Neural progenitor cell (in vitro differentiated cells): ENCODE measurements at regions not wholly inside any gene's neighbourhood (a gene's known extent, or its start where the extent isn't known, plus 50 kb on each side); places are given as distances from the start of the nearest gene placed in this dataset.

Source experiments
- DNase-seq: peaks from one replicate; pipeline ENCODE4 v3.0.0-alpha.2; 2016; ENCODE audit warnings: low spot score
- H2AFZ ChIP-seq: fragments of 200-600 bp; sonication (generic); replicated peaks from 2 replicates; pipeline ENCODE4 v1.6.1; 2016; ENCODE audit warnings: antibody characterized with exemption
- H3F3A ChIP-seq: fragments of 200-600 bp; sonication (generic); 2 replicates; pipeline ENCODE4 v1.6.1; 2016; ENCODE audit warnings: antibody characterized with exemption, low read depth
- H3K27ac ChIP-seq: fragments of 200-600 bp; sonication (generic); 2 replicates; pipeline ENCODE4 v1.5.1; 2016; ENCODE audit warnings: mild to moderate bottlenecking
- H3K27me3 ChIP-seq: fragments of 200-600 bp; sonication (generic); 2 replicates; pipeline ENCODE4 v1.6.1; 2016; ENCODE audit warnings: mild to moderate bottlenecking, moderate library complexity
- H3K36me3 ChIP-seq: fragments of 200-600 bp; sonication (generic); 2 replicates; pipeline ENCODE4 v1.5.1; 2016
- H3K4me1 ChIP-seq: fragments of 200-600 bp; sonication (generic); 2 replicates; pipeline ENCODE4 v1.6.1; 2016; ENCODE audit warnings: mixed run types
- H3K4me2 ChIP-seq: fragments of 200-600 bp; sonication (generic); 2 replicates; pipeline ENCODE4 v1.6.1; 2016
- H3K4me3 ChIP-seq: fragments of 200-600 bp; sonication (generic); 2 replicates; pipeline ENCODE4 v1.5.1; 2016
- H3K79me2 ChIP-seq: fragments of 200-600 bp; sonication (generic); 2 replicates; pipeline ENCODE4 v1.6.1; 2016; ENCODE audit warnings: low read depth
- H3K9ac ChIP-seq: fragments of 200-600 bp; sonication (generic); 2 replicates; pipeline ENCODE4 v1.6.1; 2016
- H3K9me3 ChIP-seq: fragments of 200-600 bp; sonication (generic); 2 replicates; pipeline ENCODE4 v1.5.1; 2016; ENCODE audit warnings: low read depth
- H4K20me1 ChIP-seq: fragments of 200-600 bp; sonication (generic); 2 replicates; pipeline ENCODE4 v1.6.1; 2016; ENCODE audit warnings: low read depth
- H3K27ac Mint-ChIP-seq: 3 replicates; pipeline ENCODE4 v1.8.0; 2021; ENCODE audit warnings: mixed read lengths
- H3K27me3 Mint-ChIP-seq: 2 replicates; pipeline ENCODE4 v1.8.0; 2022; ENCODE audit warnings: low read depth, mild to moderate bottlenecking, inconsistent platforms, moderate library complexity, mixed read lengths; ENCODE audit not compliant: insufficient read depth
- H3K36me3 Mint-ChIP-seq: 3 replicates; pipeline ENCODE4 v1.8.0; 2021; ENCODE audit warnings: mixed read lengths
- H3K4me1 Mint-ChIP-seq: 3 replicates; pipeline ENCODE4 v1.8.0; 2021; ENCODE audit warnings: mixed read lengths
- H3K4me3 Mint-ChIP-seq: 3 replicates; pipeline ENCODE4 v1.8.0; 2021; ENCODE audit warnings: mild to moderate bottlenecking, moderate library complexity, mixed read lengths
- H3K9me3 Mint-ChIP-seq: 3 replicates; pipeline ENCODE4 v1.8.0; 2020; ENCODE audit warnings: mixed read lengths
- CTCF ChIP-seq: fragments of 200-600 bp; sonication (generic); IDR thresholded peaks from 2 replicates; pipeline ENCODE4 v1.5.1; 2017; ENCODE audit warnings: antibody characterized with exemption, mild to moderate bottlenecking
- EZH2 ChIP-seq: fragments of 200-600 bp; sonication (generic); IDR thresholded peaks from 2 replicates; pipeline ENCODE4 v1.6.1; 2017; ENCODE audit warnings: antibody characterized with exemption, mild to moderate bottlenecking, moderate library complexity
- EZH2phosphoT487 ChIP-seq: fragments of 200-600 bp; sonication (generic); IDR thresholded peaks from 2 replicates; pipeline ENCODE4 v1.6.1; 2017; ENCODE audit warnings: antibody characterized with exemption

DNA sequence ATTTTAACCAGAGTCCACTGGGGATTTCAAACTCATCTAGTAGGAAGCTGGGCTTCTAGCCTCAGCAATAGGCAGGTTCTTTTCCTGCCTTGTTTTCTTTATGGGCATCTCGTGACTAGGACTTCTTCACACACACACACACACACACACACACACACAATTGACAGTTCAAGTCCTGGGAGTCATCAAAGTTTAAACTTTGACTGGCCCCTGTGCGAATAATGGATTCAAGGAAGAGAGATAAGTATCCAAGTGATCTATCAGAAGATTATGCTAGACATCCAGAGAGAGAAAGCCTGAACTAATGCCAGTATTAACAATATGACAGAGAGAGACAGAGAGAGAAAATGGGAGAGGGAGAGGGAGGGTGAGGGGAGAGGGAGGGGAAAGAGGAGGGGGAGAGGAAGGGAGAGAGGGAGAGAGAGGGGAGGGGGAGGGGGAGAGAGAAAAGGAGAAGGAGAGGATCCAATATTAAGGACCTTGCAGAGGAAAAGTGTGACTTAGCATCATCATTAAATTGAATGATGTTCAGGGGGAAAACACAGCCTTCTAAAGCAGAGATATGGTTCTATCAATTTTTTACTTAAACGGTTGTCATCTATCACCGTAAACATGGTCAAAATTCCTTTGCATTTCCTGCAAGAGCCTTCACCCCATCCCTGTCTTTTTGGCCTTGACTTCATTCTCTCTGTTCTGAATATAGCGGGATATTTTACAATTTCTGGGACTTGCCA is 327.6 kb upstream of the ZEB2 start:
- Histone ChIP-seq H4K20me1 (no peaks in the 10 kb centered on the region), H3K9me3 (no peaks in the 10 kb centered on the region), H3F3A (no peaks in the 10 kb centered on the region), H2AFZ (no peak overlapping the region), H3K27ac (no peak overlapping the region), H3K36me3 (no peaks in the 10 kb centered on the region), H3K27me3 (no peaks in the 10 kb centered on the region), H3K4me1 (peaks cover 7% of the 10 kb centered on the region), H3K79me2 (no peaks in the 10 kb centered on the region), H3K4me2 (no peak overlapping the region), H3K9ac (no peak overlapping the region), H3K4me3 (no peak overlapping the region)
- no peak for DNase-seq
- no peak for TF ChIP-seq CTCF
- no peak for TF ChIP-seq EZH2
- no peak for TF ChIP-seq EZH2phosphoT487
- Mint-ChIP-seq H3K4me3 (no peak overlapping the region), H3K27ac (no peak overlapping the region), H3K36me3 (no peaks in the 10 kb centered on the region), H3K9me3 (no peaks in the 10 kb centered on the region), H3K27me3 (no peaks in the 10 kb centered on the region), H3K4me1 (peaks cover 10% of the 10 kb centered on the region)

- H3K27me3 ChIP-seq: no peaks in the 10 kb centered on the region
- Mint-ChIP-seq H3K27ac (no peak overlapping the region), H3K27me3 (no peaks in the 10 kb centered on the region), H3K36me3 (no peaks in the 10 kb centered on the region), H3K9me3 (no peaks in the 10 kb centered on the region), H3K4me1 (peaks cover 17% of the 10 kb centered on the region), H3K4me3 (no peak overlapping the region)
- H4K20me1 ChIP-seq: no peaks in the 10 kb centered on the region
- no peak overlapping the region for H3K4me2 ChIP-seq
- H3K4me3 ChIP-seq: no peak overlapping the region
- H3K9ac ChIP-seq: no peak overlapping the region
- DNase-seq: no peak
- H2AFZ ChIP-seq: peak overlapping the region; percentile 12
- H3K9me3 ChIP-seq: no peaks in the 10 kb centered on the region
- H3K79me2 ChIP-seq: no peaks in the 10 kb centered on the region
- no peak overlapping the region for H3K27ac ChIP-seq
- H3K36me3 ChIP-seq: no peaks in the 10 kb centered on the region
- H3F3A ChIP-seq: no peaks in the 10 kb centered on the region
- no peaks in the 10 kb centered on the region for H3K4me1 ChIP-seq
- TF ChIP-seq EZH2phosphoT487 (no peak), CTCF (no peak), EZH2 (no peak)
These were observed 316.9 kb upstream of the ZEB2 start for GRCh38 chr2:144836635-144837350.

GRCh38 chr2:144835634-144836350 is 315.9 kb upstream of the ZEB2 start:
- no peak for DNase-seq
- Histone ChIP-seq H4K20me1 (no peaks in the 10 kb centered on the region), H3K4me1 (no peaks in the 10 kb centered on the region), H3K79me2 (no peaks in the 10 kb centered on the region), H3F3A (no peaks in the 10 kb centered on the region), H3K27me3 (no peaks in the 10 kb centered on the region), H3K4me3 (no peak overlapping the region), H3K4me2 (no peak overlapping the region), H3K9ac (no peak overlapping the region), H2AFZ (no peak overlapping the region), H3K27ac (no peak overlapping the region), H3K9me3 (no peaks in the 10 kb centered on the region), H3K36me3 (no peaks in the 10 kb centered on the region)
- peaks cover 17% of the 10 kb centered on the region for H3K4me1 Mint-ChIP-seq
- no peaks in the 10 kb centered on the region for H3K9me3 Mint-ChIP-seq
- H3K36me3 Mint-ChIP-seq: no peaks in the 10 kb centered on the region
- no peak for TF ChIP-seq CTCF
- no peak for TF ChIP-seq EZH2phosphoT487
- no peak for TF ChIP-seq EZH2
- no peaks in the 10 kb centered on the region for H3K27me3 Mint-ChIP-seq
- no peak overlapping the region for H3K27ac Mint-ChIP-seq
- no peak overlapping the region for H3K4me3 Mint-ChIP-seq
